ENCODE measurements at regions not wholly inside any gene's neighbourhood (a gene's known extent, or its start where the extent isn't known, plus 50 kb on each side); places are given as distances from the start of the nearest gene placed in this dataset.

GRCh38 chr5:98993512-98993911, 64.7 kb upstream of the CHD1 start:
- DNase-seq = no peak
- intact Hi-C loops (cut with DNase I) = no loop called here

- intact Hi-C loops (cut with DNase I) = no loop called here
- no peak for DNase-seq
These were observed 63.7 kb upstream of the CHD1 start for GRCh38 chr5:98992552-98992951.

- peak in 3 of 42 donors; percentile 3 to 10 (median 9) for DNase-seq
- intact Hi-C loops (cut with DNase I) = no loop called here
These were observed 60.9 kb upstream of the CHD1 start for GRCh38 chr5:98989727-98990126.

GRCh38 chr5:98986587-98986986, 57.8 kb upstream of the CHD1 start:
- DNase-seq = no peak
- intact Hi-C loops (cut with DNase I) = no loop called here

GRCh38 chr5:98982880-98983279, 54.1 kb upstream of the CHD1 start:
- intact Hi-C loops (cut with DNase I) = no loop called here
- no peak for DNase-seq

Data from head of caudate nucleus (tissue), 42 donors.